MM.1S (cell line): ENCODE measurements at regions not wholly inside any gene's neighbourhood (a gene's known extent, or its start where the extent isn't known, plus 50 kb on each side); places are given as distances from the start of the nearest gene placed in this dataset.

ENCODE experiments used
- DNase-seq: peaks from one replicate; pipeline ENCODE4 v3.0.0-alpha.2; 2015
- H2AFZ ChIP-seq: fragments of 300-600 bp; sonication (generic); 2 replicates; pipeline ENCODE4 v1.6.0; 2016; ENCODE audit warnings: antibody characterized with exemption, low read length
- H3F3A ChIP-seq: fragments of 300-600 bp; sonication (generic); 2 replicates; pipeline ENCODE4 v1.6.1; 2016; ENCODE audit warnings: mild to moderate bottlenecking, antibody characterized with exemption, low read length, moderate library complexity, mixed read lengths; ENCODE audit not compliant: insufficient read depth
- H3K27ac ChIP-seq: fragments of 300-600 bp; sonication (generic); 2 replicates; pipeline ENCODE4 v1.5.1; 2016; ENCODE audit warnings: mild to moderate bottlenecking, low read length
- H3K27me3 ChIP-seq: fragments of 300-600 bp; sonication (generic); replicated peaks from 2 replicates; pipeline ENCODE4 v1.6.0; 2016; ENCODE audit warnings: low read length; ENCODE audit not compliant: insufficient read depth
- H3K36me3 ChIP-seq: fragments of 300-600 bp; sonication (generic); replicated peaks from 2 replicates; pipeline ENCODE4 v1.6.1; 2016; ENCODE audit warnings: mild to moderate bottlenecking, low read length, mixed read lengths; ENCODE audit not compliant: insufficient read depth
- H3K4me1 ChIP-seq: fragments of 300-600 bp; sonication (generic); 2 replicates; pipeline ENCODE4 v1.6.1; 2016; ENCODE audit warnings: low read length, mixed read lengths
- H3K4me2 ChIP-seq: fragments of 300-600 bp; sonication (generic); 2 replicates; pipeline ENCODE4 v1.6.0; 2016; ENCODE audit warnings: low read depth, low read length
- H3K4me3 ChIP-seq: fragments of 300-600 bp; sonication (generic); 2 replicates; pipeline ENCODE4 v1.5.1; 2016; ENCODE audit warnings: low read length, mixed read lengths
- H3K79me2 ChIP-seq: fragments of 300-600 bp; sonication (generic); 2 replicates; pipeline ENCODE4 v1.6.1; 2016; ENCODE audit warnings: mixed run types, low read length, mixed read lengths
- H3K9ac ChIP-seq: fragments of 300-600 bp; sonication (generic); 2 replicates; pipeline ENCODE4 v1.6.1; 2016; ENCODE audit warnings: low read length, mixed read lengths
- H3K9me2 ChIP-seq: fragments of 300-600 bp; sonication (generic); replicated peaks from 2 replicates; pipeline ENCODE4 v1.6.1; 2016; ENCODE audit warnings: mild to moderate bottlenecking, low read length, mixed read lengths; ENCODE audit not compliant: insufficient read depth
- H3K9me3 ChIP-seq: fragments of 300-600 bp; sonication (generic); replicated peaks from 2 replicates; pipeline ENCODE4 v1.6.1; 2016; ENCODE audit warnings: mild to moderate bottlenecking, low read length, mixed read lengths; ENCODE audit not compliant: insufficient read depth
- H4K20me1 ChIP-seq: fragments of 300-600 bp; sonication (generic); 2 replicates; pipeline ENCODE4 v1.6.1; 2016; ENCODE audit warnings: mild to moderate bottlenecking, low read length, moderate library complexity, mixed read lengths; ENCODE audit not compliant: insufficient read depth
- EZH2 ChIP-seq: fragments of 300-600 bp; sonication (generic); optimal IDR thresholded peaks from 2 replicates; pipeline ENCODE3; 2017; ENCODE audit warnings: low read depth, mild to moderate bottlenecking, antibody characterized with exemption, low read length, mixed read lengths
- EZH2phosphoT487 ChIP-seq: fragments of 300-600 bp; sonication (generic); IDR thresholded peaks from 2 replicates; pipeline ENCODE4 v1.6.1; 2018; ENCODE audit warnings: antibody characterized with exemption, low read length
- TF ChIP-seq, protein P1 (sequence below): fragments of 300-600 bp; sonication (generic); IDR thresholded peaks from 2 replicates; pipeline ENCODE4 v1.5.1; 2016; ENCODE audit warnings: antibody characterized with exemption, low read length, mixed read lengths

DNA sequence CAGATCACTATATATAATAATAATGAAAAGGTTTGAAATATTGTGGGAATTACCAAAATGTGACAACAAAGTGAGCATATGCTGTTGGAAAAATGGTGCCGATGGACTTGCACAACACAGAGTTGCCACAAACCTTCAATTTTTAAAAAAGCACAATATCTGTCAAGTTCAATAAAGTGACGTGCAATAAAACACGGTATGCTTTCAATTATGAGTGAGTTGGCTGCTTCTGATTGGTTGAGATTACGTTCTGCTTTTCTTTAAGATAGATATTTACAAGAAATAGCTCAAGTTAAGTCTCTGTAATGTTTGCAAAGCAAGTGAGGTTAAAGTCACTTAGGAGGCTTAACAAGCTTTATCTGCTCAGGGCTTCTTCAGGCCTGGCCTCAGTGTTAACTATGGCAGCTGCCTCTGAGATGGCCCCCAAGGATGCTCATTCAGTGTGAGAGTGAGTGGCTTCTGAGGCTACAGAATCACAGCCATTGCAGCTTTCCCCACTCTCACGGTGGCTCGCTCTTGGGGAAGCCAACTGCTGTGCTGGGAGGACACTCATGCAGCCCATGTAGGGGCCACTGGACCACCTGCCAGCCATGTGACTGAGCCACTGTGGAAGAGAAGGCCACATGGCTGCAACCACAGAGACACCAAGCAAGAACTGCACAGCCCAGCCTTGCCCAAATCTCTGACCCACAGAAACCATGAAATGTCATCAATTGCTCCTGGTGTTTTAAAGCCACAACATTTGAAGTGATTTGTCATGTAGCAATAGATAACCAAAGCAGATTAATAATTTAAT, 78.3 kb upstream of the TMEM72 start:
- Histone ChIP-seq H2AFZ (no peak overlapping the region), H3K27me3 (no peaks in the 10 kb centered on the region), H3K9me2 (no peaks in the 10 kb centered on the region), H3K4me2 (no peak overlapping the region), H4K20me1 (no peaks in the 10 kb centered on the region), H3K4me1 (no peaks in the 10 kb centered on the region), H3K27ac (no peak overlapping the region), H3K79me2 (no peaks in the 10 kb centered on the region), H3K36me3 (no peaks in the 10 kb centered on the region), H3F3A (no peaks in the 10 kb centered on the region), H3K9me3 (no peaks in the 10 kb centered on the region), H3K9ac (no peak overlapping the region), H3K4me3 (no peak overlapping the region)
- TF ChIP-seq EZH2 (no peak), EZH2phosphoT487 (no peak)
- TF ChIP-seq, protein P1, sequence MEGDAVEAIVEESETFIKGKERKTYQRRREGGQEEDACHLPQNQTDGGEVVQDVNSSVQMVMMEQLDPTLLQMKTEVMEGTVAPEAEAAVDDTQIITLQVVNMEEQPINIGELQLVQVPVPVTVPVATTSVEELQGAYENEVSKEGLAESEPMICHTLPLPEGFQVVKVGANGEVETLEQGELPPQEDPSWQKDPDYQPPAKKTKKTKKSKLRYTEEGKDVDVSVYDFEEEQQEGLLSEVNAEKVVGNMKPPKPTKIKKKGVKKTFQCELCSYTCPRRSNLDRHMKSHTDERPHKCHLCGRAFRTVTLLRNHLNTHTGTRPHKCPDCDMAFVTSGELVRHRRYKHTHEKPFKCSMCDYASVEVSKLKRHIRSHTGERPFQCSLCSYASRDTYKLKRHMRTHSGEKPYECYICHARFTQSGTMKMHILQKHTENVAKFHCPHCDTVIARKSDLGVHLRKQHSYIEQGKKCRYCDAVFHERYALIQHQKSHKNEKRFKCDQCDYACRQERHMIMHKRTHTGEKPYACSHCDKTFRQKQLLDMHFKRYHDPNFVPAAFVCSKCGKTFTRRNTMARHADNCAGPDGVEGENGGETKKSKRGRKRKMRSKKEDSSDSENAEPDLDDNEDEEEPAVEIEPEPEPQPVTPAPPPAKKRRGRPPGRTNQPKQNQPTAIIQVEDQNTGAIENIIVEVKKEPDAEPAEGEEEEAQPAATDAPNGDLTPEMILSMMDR, result no peak
- DNase-seq, result no peak

DNA sequence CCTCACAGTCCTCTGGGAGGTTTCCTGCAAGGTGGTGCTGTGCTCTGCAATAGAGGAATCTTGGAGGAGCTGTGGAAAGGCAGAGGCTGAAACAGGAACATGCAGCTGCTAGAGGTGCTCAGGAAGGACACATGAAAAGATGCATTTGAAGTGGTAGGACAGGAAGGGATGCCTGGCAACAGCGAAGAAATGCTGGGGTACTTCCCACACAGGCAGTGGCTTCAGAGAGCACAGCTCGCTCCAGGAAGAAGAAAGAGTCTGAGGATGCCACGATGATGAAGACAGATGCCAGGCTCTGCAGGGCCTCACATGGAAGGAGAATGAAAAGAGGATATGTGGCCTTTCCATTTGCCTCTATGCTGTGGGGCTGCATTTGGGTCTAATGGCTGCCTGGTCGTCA, 77.0 kb upstream of the TMEM72 start:
- Histone ChIP-seq H3K27ac (no peak overlapping the region), H3K36me3 (no peaks in the 10 kb centered on the region), H3K9me2 (no peaks in the 10 kb centered on the region), H3F3A (no peaks in the 10 kb centered on the region), H3K4me2 (no peak overlapping the region), H3K4me3 (no peak overlapping the region), H3K9me3 (no peaks in the 10 kb centered on the region), H3K4me1 (no peaks in the 10 kb centered on the region), H2AFZ (no peak overlapping the region), H3K27me3 (no peaks in the 10 kb centered on the region), H3K9ac (no peak overlapping the region), H4K20me1 (no peaks in the 10 kb centered on the region), H3K79me2 (no peaks in the 10 kb centered on the region)
- TF ChIP-seq EZH2phosphoT487, result no peak
- TF ChIP-seq EZH2, result no peak
- TF ChIP-seq, protein P1, result no peak
- no peak for DNase-seq

DNA sequence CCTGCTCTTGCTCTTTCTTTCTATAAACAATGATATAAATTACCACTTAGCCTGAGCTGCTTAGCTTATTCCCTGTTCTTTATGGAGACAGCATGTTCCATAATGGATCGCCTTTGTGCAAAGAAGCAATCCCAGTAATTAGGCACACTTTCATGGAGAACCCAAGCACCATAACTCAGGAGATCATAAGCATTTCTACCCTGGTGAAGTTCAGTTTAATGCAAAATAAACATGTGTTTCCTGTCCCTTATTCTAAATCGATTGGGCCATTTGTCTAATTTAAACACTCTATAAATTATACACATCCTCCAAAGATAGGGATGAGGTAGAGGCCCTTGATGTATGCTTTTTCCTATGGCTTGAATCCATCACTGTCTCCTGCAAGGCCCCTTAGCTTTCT, 75.8 kb upstream of the TMEM72 start:
- DNase-seq, result no peak
- TF ChIP-seq, protein P1, result no peak
- TF ChIP-seq EZH2 (no peak), EZH2phosphoT487 (no peak)
- Histone ChIP-seq H3F3A (no peaks in the 10 kb centered on the region), H3K79me2 (no peaks in the 10 kb centered on the region), H3K9me2 (no peaks in the 10 kb centered on the region), H3K9ac (no peak overlapping the region), H4K20me1 (no peaks in the 10 kb centered on the region), H3K27ac (no peak overlapping the region), H3K4me3 (no peak overlapping the region), H3K36me3 (no peaks in the 10 kb centered on the region), H3K27me3 (no peaks in the 10 kb centered on the region), H3K4me2 (no peak overlapping the region), H2AFZ (no peak overlapping the region), H3K4me1 (no peaks in the 10 kb centered on the region), H3K9me3 (no peaks in the 10 kb centered on the region)
